Parathyroid adenoma (tissue), 2 donors: ENCODE measurements at regions not wholly inside any gene's neighbourhood (a gene's known extent, or its start where the extent isn't known, plus 50 kb on each side); places are given as distances from the start of the nearest gene placed in this dataset.

Experiments
- H2AFZ ChIP-seq: fragments of 300-600 bp; sonication (generic); one replicate; pipeline ENCODE4 v1.7.0; 2017; ENCODE audit warnings: antibody characterized with exemption, mild to moderate bottlenecking
- H3K27ac ChIP-seq: fragments of 300-600 bp; sonication (generic); one replicate; pipeline ENCODE4 v1.7.0; 2017
- H3K27me3 ChIP-seq: fragments of 300-600 bp; sonication (generic); one replicate; pipeline ENCODE4 v1.7.0; 2017; ENCODE audit warnings: low read length; ENCODE audit not compliant: control insufficient read depth, insufficient read depth
- H3K36me3 ChIP-seq: fragments of 300-600 bp; sonication (generic); one replicate; pipeline ENCODE4 v1.7.0; 2017; ENCODE audit warnings: low read length; ENCODE audit not compliant: control insufficient read depth, insufficient read depth
- H3K4me1 ChIP-seq: fragments of 300-600 bp; sonication (generic); one replicate; pipeline ENCODE4 v1.7.0; 2017; ENCODE audit warnings: control low read depth
- H3K4me2 ChIP-seq: fragments of 300-600 bp; sonication (generic); one replicate; pipeline ENCODE4 v1.7.0; 2017; ENCODE audit warnings: low read length
- H3K4me3 ChIP-seq: fragments of 300-600 bp; sonication (generic); one replicate; pipeline ENCODE4 v1.7.0; 2017; ENCODE audit warnings: low read depth, low read length
- H3K79me2 ChIP-seq: fragments of 300-600 bp; sonication (generic); one replicate; pipeline ENCODE4 v1.7.0; 2017; ENCODE audit warnings: control low read depth
- H3K9ac ChIP-seq: fragments of 300-600 bp; sonication (generic); one replicate; pipeline ENCODE4 v1.7.0; 2017; ENCODE audit warnings: mild to moderate bottlenecking
- H3K9me3 ChIP-seq: fragments of 300-600 bp; sonication (generic); one replicate; pipeline ENCODE4 v1.7.0; 2017; ENCODE audit warnings: low read length; ENCODE audit not compliant: control insufficient read depth
- TF ChIP-seq, protein P1 (sequence below): fragments of 300-600 bp; sonication (generic); IDR thresholded peaks from one replicate; pipeline ENCODE4 v1.7.0; 2017; ENCODE audit warnings: antibody characterized with exemption, mild to moderate bottlenecking
- donor health status: primary hyperparathyroidism.

DNA sequence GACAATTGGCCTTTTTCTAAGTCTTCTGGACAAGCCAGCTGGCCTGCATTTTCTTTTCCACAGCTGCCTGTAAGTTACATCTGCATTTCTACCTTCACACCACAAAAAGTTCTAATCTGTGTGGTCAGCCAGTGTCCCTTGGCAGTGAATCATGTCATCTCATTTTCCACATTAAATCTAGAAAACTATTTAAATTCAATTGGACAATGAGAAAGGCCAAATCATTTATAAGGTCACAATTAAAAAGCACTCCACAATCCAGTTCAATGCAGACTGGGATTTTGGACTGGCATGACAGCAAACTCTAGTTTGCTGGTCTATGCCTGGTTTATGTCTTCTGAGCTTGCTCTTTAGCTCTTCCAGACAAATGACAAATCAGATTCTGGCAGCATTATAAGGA lies 494.2 kb upstream of the SPHKAP start:
- H3K4me2 ChIP-seq, result no peak overlapping the region
- no peak overlapping the region for H3K27ac ChIP-seq
- H3K36me3 ChIP-seq, result no peaks in the 10 kb centered on the region
- H3K4me1 ChIP-seq, result no peaks in the 10 kb centered on the region
- TF ChIP-seq, protein P1, sequence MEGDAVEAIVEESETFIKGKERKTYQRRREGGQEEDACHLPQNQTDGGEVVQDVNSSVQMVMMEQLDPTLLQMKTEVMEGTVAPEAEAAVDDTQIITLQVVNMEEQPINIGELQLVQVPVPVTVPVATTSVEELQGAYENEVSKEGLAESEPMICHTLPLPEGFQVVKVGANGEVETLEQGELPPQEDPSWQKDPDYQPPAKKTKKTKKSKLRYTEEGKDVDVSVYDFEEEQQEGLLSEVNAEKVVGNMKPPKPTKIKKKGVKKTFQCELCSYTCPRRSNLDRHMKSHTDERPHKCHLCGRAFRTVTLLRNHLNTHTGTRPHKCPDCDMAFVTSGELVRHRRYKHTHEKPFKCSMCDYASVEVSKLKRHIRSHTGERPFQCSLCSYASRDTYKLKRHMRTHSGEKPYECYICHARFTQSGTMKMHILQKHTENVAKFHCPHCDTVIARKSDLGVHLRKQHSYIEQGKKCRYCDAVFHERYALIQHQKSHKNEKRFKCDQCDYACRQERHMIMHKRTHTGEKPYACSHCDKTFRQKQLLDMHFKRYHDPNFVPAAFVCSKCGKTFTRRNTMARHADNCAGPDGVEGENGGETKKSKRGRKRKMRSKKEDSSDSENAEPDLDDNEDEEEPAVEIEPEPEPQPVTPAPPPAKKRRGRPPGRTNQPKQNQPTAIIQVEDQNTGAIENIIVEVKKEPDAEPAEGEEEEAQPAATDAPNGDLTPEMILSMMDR, result no peak
- no peaks in the 10 kb centered on the region for H3K27me3 ChIP-seq
- no peak overlapping the region for H3K9ac ChIP-seq
- no peak overlapping the region for H2AFZ ChIP-seq
- no peak overlapping the region for H3K4me3 ChIP-seq
- no peaks in the 10 kb centered on the region for H3K9me3 ChIP-seq
- H3K79me2 ChIP-seq, result no peaks in the 10 kb centered on the region

DNA sequence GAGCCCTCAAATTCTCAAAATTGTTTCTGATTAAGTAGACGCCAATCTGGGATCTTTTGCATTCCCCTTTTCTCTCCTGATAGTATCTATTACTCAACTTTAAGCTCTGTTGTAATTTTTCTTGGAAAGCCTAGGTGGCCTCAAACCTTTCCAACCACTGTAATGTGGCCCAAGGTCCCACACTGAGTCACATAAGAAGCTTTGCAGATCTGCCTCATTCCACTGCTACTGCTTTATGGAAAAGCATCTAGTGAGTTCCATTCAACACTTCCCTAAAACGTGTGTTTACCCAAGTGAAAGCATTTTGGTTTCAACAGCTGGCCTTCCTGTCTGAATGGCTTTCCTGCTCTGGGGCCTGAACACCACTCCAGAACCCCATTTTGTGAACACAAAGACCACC lies 493.6 kb upstream of the SPHKAP start:
- no peak overlapping the region for H2AFZ ChIP-seq
- no peak overlapping the region for H3K4me2 ChIP-seq
- no peak overlapping the region for H3K27ac ChIP-seq
- TF ChIP-seq, protein P1, result no peak
- no peak overlapping the region for H3K9ac ChIP-seq
- no peaks in the 10 kb centered on the region for H3K36me3 ChIP-seq
- no peaks in the 10 kb centered on the region for H3K4me1 ChIP-seq
- H3K79me2 ChIP-seq, result no peaks in the 10 kb centered on the region
- H3K9me3 ChIP-seq, result no peaks in the 10 kb centered on the region
- H3K4me3 ChIP-seq, result no peak overlapping the region
- no peaks in the 10 kb centered on the region for H3K27me3 ChIP-seq

DNA sequence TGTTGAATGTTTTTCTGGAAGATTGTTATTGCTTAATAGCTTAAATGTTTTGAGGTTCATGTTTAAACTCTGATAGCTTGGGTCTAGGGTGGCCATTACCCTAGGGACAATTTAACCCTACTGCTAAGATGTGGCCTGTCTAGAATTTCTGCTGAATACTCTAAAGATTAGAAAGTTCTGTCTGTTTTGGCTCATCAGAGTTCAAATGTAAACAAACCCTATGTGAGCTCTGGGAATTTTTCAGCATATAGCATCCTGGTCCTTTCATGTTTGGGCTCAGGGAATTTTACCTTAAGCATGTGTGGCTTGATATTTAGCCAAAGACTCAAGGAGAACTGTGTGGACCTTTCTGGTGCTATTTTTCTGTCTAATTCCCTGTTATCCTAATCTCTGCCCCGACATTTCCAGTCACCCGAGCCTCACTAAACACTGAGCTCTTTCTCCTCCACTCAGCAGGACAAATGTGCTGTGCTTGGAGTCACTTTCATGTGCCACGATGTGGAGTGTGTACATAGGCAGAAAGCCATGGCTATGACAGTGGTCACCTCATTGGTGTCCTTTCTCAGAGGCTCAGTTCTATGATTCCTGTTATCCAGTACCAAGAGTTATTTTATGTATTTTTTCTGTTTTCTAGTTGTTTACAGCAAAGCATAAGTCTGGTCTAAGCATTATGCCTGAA lies 492.5 kb upstream of the SPHKAP start:
- H3K4me1 ChIP-seq, result no peaks in the 10 kb centered on the region
- no peak overlapping the region for H3K9ac ChIP-seq
- TF ChIP-seq, protein P1, result no peak
- H3K27me3 ChIP-seq, result no peaks in the 10 kb centered on the region
- no peak overlapping the region for H2AFZ ChIP-seq
- H3K9me3 ChIP-seq, result no peaks in the 10 kb centered on the region
- no peak overlapping the region for H3K27ac ChIP-seq
- no peak overlapping the region for H3K4me3 ChIP-seq
- H3K36me3 ChIP-seq, result no peaks in the 10 kb centered on the region
- H3K4me2 ChIP-seq, result no peak overlapping the region
- no peaks in the 10 kb centered on the region for H3K79me2 ChIP-seq

DNA sequence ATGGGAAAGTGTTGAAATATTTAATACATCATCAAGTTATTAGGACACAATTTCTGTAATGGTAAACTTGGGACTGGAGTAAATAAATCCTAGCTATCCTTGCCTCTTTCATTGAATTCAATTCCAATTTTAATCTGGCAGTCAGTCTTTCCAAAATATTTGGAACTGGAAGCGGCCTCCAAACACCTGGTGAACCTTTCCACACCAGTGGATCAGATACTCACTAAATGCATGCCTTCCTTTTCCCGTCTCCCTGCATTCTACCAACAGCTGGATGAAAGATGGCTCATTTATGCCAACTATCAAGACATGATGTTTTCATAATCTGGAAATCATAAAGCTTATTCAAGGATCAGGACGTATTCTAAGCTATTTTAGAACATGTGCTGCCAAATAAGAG lies 488.2 kb upstream of the SPHKAP start:
- Histone ChIP-seq H3K27me3 (no peaks in the 10 kb centered on the region), H3K79me2 (no peaks in the 10 kb centered on the region), H3K4me1 (no peaks in the 10 kb centered on the region), H3K9ac (no peak overlapping the region), H3K4me3 (no peak overlapping the region), H3K36me3 (no peaks in the 10 kb centered on the region), H3K9me3 (no peaks in the 10 kb centered on the region), H3K4me2 (no peak overlapping the region), H3K27ac (no peak overlapping the region), H2AFZ (no peak overlapping the region)
- TF ChIP-seq, protein P1, result no peak

DNA sequence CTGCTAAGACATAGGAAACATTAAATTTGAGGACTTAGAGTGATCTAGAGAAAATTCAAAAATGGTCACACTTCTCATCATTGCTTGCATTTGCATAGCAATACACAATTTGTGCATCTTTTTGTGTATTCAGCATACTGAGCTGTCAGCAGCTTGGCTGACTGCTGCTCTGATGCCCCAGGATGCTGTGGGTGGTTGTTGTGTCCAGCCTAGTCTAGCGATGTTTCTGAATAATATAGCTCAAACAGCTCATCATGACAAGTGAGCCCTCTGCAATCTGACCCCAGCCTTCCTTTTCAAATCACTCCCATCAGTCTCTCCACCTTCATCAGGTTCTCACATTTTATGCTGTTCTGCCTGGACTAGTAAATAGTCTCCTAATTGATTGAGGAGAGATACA lies 483.7 kb upstream of the SPHKAP start:
- Histone ChIP-seq H3K4me1 (no peaks in the 10 kb centered on the region), H3K79me2 (no peaks in the 10 kb centered on the region), H3K27ac (no peak overlapping the region), H3K9ac (no peak overlapping the region), H3K4me2 (no peak overlapping the region), H3K27me3 (no peaks in the 10 kb centered on the region), H3K4me3 (no peak overlapping the region), H3K9me3 (no peaks in the 10 kb centered on the region), H3K36me3 (no peaks in the 10 kb centered on the region), H2AFZ (no peak overlapping the region)
- TF ChIP-seq, protein P1, result no peak
